Nephron (organoid): ENCODE measurements at regions not wholly inside any gene's neighbourhood (a gene's known extent, or its start where the extent isn't known, plus 50 kb on each side); places are given as distances from the start of the nearest gene placed in this dataset.

ENCODE experiments used
- H3K27ac Mint-ChIP-seq, 3 experiments: 2 replicates each; pipeline ENCODE4 v1.8.0; 2020; ENCODE audit warnings: mixed read lengths in 3 of 3, mild to moderate bottlenecking in 2 of 3, moderate library complexity in 1 of 3
- H3K27me3 Mint-ChIP-seq: 2 replicates; pipeline ENCODE4 v1.8.0; 2021; ENCODE audit warnings: low read depth, mild to moderate bottlenecking, moderate library complexity, mixed read lengths
- H3K36me3 Mint-ChIP-seq: 2 replicates; pipeline ENCODE4 v1.8.0; 2020; ENCODE audit warnings: low read depth, mixed read lengths
- H3K4me1 Mint-ChIP-seq: 2 replicates; pipeline ENCODE4 v1.8.0; 2020; ENCODE audit warnings: mixed read lengths
- H3K4me3 Mint-ChIP-seq, 3 experiments: 2 replicates each; pipeline ENCODE4 v1.8.0; 2020; ENCODE audit warnings: mild to moderate bottlenecking in 3 of 3, mixed read lengths in 3 of 3, moderate library complexity in 2 of 3
- H3K9me3 Mint-ChIP-seq: 2 replicates; pipeline ENCODE4 v1.8.0; 2020; ENCODE audit warnings: mixed read lengths
- CTCF ChIP-seq, 3 experiments: fragments of 200-600 bp; sonication (generic); IDR thresholded peaks; one replicate each; pipeline ENCODE4 v1.5.0; 2021; ENCODE audit warnings: antibody characterized with exemption in 3 of 3; ENCODE audit not compliant: unreplicated experiment in 3 of 3

GRCh38 chrX:88378406-88378805, 368.6 kb upstream of the CPXCR1 start:
- no peaks in the 10 kb centered on the region for H3K27me3 Mint-ChIP-seq
- TF ChIP-seq CTCF (IDR thresholded peaks at IDR 0.05; ENCODE audit: unreplicated experiment in 3 of 3): no peak
- no peaks in the 10 kb centered on the region for H3K9me3 Mint-ChIP-seq
- H3K4me1 Mint-ChIP-seq: no peaks in the 10 kb centered on the region
- H3K36me3 Mint-ChIP-seq: no peaks in the 10 kb centered on the region
- H3K4me3 Mint-ChIP-seq: no peak overlapping the region
- H3K27ac Mint-ChIP-seq: no peak overlapping the region

- H3K27me3 Mint-ChIP-seq: no peaks in the 10 kb centered on the region
- H3K4me3 Mint-ChIP-seq: no peak overlapping the region
- H3K9me3 Mint-ChIP-seq: no peaks in the 10 kb centered on the region
- H3K4me1 Mint-ChIP-seq: no peaks in the 10 kb centered on the region
- H3K27ac Mint-ChIP-seq: no peak overlapping the region
- no peaks in the 10 kb centered on the region for H3K36me3 Mint-ChIP-seq
- TF ChIP-seq CTCF (IDR thresholded peaks at IDR 0.05; ENCODE audit: unreplicated experiment in 3 of 3): peak; percentile 13 to 31 (median 28)
Observed at GRCh38 chrX:88397551-88397950, 349.5 kb upstream of the CPXCR1 start.

DNA sequence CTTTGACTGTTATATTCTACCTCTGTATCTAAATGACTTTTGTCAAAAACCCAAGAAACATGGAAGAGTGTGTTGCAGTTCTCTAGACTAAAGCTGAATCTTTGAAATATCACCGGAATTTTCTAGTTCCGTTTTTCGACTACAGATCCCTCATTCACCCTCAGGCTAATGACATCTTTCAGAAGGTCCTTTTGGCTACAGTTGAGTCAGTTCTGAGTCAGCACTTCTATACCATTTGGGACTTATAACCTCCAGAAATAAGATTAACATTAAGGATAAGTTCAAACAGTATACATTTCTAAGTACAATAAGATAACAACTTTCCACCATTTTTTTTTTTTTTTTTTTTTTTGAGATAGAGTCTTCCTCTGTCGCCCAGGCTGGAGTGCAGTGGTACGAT, 331.0 kb upstream of the CPXCR1 start:
- Mint-ChIP-seq H3K9me3 (no peaks in the 10 kb centered on the region), H3K4me3 (no peak overlapping the region), H3K27me3 (no peaks in the 10 kb centered on the region), H3K36me3 (no peaks in the 10 kb centered on the region), H3K4me1 (peaks cover 5% of the 10 kb centered on the region), H3K27ac (no peak overlapping the region)
- TF ChIP-seq CTCF (IDR thresholded peaks at IDR 0.05; ENCODE audit: unreplicated experiment in 3 of 3): no peak

- H3K4me3 Mint-ChIP-seq: no peak overlapping the region
- no peaks in the 10 kb centered on the region for H3K9me3 Mint-ChIP-seq
- no peaks in the 10 kb centered on the region for H3K36me3 Mint-ChIP-seq
- H3K27me3 Mint-ChIP-seq: no peaks in the 10 kb centered on the region
- TF ChIP-seq CTCF (IDR thresholded peaks at IDR 0.05; ENCODE audit: unreplicated experiment in 3 of 3): no peak
- H3K4me1 Mint-ChIP-seq: peaks cover 5% of the 10 kb centered on the region
- H3K27ac Mint-ChIP-seq: no peak overlapping the region
Observed at GRCh38 chrX:88416965-88417364, 330.1 kb upstream of the CPXCR1 start.

GRCh38 chrX:88424071-88424470, 323.0 kb upstream of the CPXCR1 start:
- H3K27me3 Mint-ChIP-seq: no peaks in the 10 kb centered on the region
- TF ChIP-seq CTCF (IDR thresholded peaks at IDR 0.05; ENCODE audit: unreplicated experiment in 3 of 3): no peak
- no peaks in the 10 kb centered on the region for H3K36me3 Mint-ChIP-seq
- no peaks in the 10 kb centered on the region for H3K9me3 Mint-ChIP-seq
- no peak overlapping the region for H3K4me3 Mint-ChIP-seq
- no peak overlapping the region for H3K27ac Mint-ChIP-seq
- no peaks in the 10 kb centered on the region for H3K4me1 Mint-ChIP-seq

DNA sequence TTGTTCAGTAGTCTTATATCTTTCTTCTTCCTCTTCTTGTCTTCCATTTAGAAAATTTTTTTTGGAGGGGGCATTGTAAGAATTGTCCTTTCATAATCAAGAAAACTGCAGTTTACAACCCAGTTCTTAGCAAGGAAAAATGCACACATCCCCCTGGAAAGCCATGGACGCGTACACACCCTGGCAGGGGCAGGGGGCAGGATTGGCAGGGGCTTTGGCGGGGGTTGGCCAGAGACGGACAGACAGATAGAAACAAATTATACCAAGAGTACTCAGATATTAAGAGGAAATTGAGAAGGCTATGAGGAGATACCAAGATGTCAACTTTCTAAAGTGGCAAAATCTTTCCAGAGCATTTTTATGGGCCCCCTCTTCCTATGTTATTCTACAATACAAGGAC, 322.5 kb upstream of the CPXCR1 start:
- no peaks in the 10 kb centered on the region for H3K9me3 Mint-ChIP-seq

More for the DNA sequence above, 322.5 kb upstream of the CPXCR1 start:
- no peak for TF ChIP-seq CTCF (IDR thresholded peaks at IDR 0.05; ENCODE audit: unreplicated experiment in 3 of 3)
- H3K36me3 Mint-ChIP-seq: no peaks in the 10 kb centered on the region
- no peaks in the 10 kb centered on the region for H3K4me1 Mint-ChIP-seq
- no peak overlapping the region for H3K27ac Mint-ChIP-seq
- no peak overlapping the region for H3K4me3 Mint-ChIP-seq
- no peaks in the 10 kb centered on the region for H3K27me3 Mint-ChIP-seq
